Gastrocnemius medialis (tissue), 4 donors: ENCODE measurements at regions not wholly inside any gene's neighbourhood (a gene's known extent, or its start where the extent isn't known, plus 50 kb on each side); places are given as distances from the start of the nearest gene placed in this dataset.

Experiments
- POLR2A ChIP-seq, 2 donors: fragments of 450-650 bp; IDR thresholded peaks; one replicate each; pipeline ENCODE4 v1.6.1; 2017; ENCODE audit warnings: antibody characterized with exemption in 2 of 2, mild to moderate bottlenecking in 2 of 2, moderate library complexity in 2 of 2
- TF ChIP-seq, protein P1 (sequence below), 5 experiments: fragments of 450-650 bp in 3 of 5; fragments of 200-600 bp in 2 of 5; sonication (generic) in 2 of 5; IDR thresholded peaks in 4 of 5; conservative IDR thresholded peaks in 1 of 5; 1 replicate in 4 of 5; 2 replicates in 1 of 5; pipeline ENCODE4 v1.5.1; 2016 to 2019; ENCODE audit warnings: antibody characterized with exemption in 5 of 5, mild to moderate bottlenecking in 3 of 5, moderate library complexity in 3 of 5

DNA sequence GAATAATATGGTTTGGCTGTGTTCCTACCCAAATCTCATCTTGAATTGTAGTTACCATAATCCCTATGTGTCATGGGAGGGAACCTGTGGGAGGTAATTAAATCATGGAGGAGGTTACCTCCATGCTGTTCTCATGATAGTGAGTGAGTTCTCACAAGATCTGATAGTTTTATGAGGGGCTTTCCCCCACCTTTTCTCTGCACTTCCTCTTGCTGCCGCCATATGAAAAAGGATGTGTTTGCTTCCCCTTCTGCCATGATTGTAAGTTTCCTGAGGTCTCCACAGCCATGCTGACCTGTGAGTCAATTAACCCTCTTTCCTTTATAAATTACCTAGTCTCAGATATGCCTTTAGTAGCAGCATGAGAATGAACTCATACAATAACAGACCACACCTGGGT is 63.7 kb upstream of the PRR16 start:
- TF ChIP-seq, protein P1, sequence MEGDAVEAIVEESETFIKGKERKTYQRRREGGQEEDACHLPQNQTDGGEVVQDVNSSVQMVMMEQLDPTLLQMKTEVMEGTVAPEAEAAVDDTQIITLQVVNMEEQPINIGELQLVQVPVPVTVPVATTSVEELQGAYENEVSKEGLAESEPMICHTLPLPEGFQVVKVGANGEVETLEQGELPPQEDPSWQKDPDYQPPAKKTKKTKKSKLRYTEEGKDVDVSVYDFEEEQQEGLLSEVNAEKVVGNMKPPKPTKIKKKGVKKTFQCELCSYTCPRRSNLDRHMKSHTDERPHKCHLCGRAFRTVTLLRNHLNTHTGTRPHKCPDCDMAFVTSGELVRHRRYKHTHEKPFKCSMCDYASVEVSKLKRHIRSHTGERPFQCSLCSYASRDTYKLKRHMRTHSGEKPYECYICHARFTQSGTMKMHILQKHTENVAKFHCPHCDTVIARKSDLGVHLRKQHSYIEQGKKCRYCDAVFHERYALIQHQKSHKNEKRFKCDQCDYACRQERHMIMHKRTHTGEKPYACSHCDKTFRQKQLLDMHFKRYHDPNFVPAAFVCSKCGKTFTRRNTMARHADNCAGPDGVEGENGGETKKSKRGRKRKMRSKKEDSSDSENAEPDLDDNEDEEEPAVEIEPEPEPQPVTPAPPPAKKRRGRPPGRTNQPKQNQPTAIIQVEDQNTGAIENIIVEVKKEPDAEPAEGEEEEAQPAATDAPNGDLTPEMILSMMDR (IDR thresholded peaks at IDR 0.05 in 4 of 5, conservative IDR thresholded peaks at IDR 0.05 in 1 of 5): no peak
- no peak for TF ChIP-seq POLR2A (IDR thresholded peaks at IDR 0.05)
